ENCODE measurements at regions not wholly inside any gene's neighbourhood (a gene's known extent, or its start where the extent isn't known, plus 50 kb on each side); places are given as distances from the start of the nearest gene placed in this dataset.
"Not testable (repeated sequence)": the region's sequence is repeated elsewhere in the genome, so short reads cannot be mapped to it uniquely, and the experiment has no call there.

DNA sequence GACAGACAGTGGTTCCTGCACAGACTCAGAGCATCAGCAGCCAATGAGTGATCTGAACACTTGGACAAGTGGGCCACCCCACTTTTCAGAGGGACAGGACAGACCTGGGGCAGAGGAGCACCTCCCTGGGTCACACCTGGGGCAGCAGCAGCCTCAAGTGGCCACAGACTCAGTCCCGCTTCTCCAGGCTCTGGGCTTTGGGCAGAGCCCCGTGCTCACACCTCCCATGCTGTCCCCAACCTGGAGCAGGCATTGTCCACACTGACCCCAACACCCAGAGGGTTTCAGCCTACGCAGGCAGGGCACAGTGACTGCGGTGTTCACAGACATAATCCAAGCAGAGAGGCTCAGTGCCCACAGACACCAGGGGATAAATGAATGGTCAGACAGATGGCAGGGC, 135.5 kb upstream of the SFSWAP start:
- TF ChIP-seq, protein P1, sequence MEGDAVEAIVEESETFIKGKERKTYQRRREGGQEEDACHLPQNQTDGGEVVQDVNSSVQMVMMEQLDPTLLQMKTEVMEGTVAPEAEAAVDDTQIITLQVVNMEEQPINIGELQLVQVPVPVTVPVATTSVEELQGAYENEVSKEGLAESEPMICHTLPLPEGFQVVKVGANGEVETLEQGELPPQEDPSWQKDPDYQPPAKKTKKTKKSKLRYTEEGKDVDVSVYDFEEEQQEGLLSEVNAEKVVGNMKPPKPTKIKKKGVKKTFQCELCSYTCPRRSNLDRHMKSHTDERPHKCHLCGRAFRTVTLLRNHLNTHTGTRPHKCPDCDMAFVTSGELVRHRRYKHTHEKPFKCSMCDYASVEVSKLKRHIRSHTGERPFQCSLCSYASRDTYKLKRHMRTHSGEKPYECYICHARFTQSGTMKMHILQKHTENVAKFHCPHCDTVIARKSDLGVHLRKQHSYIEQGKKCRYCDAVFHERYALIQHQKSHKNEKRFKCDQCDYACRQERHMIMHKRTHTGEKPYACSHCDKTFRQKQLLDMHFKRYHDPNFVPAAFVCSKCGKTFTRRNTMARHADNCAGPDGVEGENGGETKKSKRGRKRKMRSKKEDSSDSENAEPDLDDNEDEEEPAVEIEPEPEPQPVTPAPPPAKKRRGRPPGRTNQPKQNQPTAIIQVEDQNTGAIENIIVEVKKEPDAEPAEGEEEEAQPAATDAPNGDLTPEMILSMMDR (conservative IDR thresholded peaks at IDR 0.05): no peak
- no peak overlapping the region for H3K27ac ChIP-seq

DNA sequence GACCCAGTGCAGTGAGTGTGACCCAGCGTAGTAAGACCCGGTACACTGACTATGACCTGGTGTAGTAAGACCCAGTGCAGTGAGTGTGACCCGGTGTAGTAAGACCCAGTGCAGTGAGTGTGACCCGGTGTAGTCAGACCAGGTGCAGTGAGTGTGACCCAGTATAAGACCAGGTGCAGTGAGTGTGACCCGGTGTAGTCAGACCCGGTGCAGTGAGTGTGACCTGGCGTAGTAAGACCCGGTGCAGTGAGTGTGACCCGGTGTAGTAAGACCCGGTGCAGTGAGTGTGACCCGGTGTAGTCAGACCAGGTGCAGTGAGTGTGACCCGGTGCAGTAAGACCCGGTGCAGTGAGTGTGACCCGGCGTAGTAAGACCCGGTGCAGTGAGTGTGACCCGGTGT, 134.2 kb upstream of the SFSWAP start:
- H3K27ac ChIP-seq: not testable (repeated sequence)

DNA sequence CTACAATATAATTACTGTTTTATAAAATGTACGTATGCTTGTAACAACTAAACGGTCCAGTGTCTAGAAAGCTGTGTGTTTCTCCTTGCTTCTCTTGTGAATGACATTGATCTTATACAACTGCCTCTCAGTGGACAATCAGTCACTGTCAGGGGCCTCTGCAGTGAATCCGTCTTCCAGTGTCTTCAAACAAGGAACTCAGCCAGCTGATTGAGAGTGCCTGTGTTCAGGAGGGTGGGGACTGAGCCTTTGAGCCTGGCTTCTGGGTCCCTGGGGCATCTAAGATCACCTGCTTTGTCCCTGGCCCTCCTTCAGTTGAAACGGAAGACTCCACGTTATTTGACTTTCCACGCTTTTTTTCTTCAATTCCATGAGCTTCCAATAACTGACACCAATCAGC, 133.1 kb upstream of the SFSWAP start:
- no peak overlapping the region for H3K27ac ChIP-seq
- TF ChIP-seq, protein P1 (conservative IDR thresholded peaks at IDR 0.05): no peak

DNA sequence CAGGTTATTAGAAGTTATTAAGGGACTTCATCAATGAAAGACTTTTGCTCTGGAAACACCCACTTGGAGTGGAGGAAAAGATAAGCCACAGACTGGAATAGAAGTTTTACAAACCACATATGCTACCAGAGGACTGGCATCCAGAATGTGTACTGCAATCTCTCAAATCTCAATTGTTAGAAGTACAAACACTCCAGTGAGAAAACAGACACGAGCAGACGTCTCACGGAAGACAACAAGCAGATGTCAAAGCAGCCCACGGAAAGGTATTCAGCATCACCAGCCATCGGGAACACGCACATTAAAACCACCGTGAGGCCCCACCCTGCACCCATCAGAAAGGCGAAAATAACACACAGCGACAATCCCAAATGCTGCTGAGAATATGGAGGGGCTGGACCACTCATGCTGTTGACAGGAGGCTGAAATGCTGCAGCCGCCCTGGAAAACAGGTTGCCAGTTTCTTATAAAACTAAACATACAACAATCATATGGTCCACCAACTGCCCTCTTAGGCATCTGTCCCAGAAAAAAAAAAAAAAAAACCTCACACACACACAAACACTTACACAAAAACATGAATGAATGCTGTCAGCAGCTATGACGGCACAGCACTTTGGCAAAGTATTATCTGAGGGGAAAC, 131.9 kb upstream of the SFSWAP start:
- TF ChIP-seq, protein P1 (conservative IDR thresholded peaks at IDR 0.05): no peak
- H3K27ac ChIP-seq: no peak overlapping the region

DNA sequence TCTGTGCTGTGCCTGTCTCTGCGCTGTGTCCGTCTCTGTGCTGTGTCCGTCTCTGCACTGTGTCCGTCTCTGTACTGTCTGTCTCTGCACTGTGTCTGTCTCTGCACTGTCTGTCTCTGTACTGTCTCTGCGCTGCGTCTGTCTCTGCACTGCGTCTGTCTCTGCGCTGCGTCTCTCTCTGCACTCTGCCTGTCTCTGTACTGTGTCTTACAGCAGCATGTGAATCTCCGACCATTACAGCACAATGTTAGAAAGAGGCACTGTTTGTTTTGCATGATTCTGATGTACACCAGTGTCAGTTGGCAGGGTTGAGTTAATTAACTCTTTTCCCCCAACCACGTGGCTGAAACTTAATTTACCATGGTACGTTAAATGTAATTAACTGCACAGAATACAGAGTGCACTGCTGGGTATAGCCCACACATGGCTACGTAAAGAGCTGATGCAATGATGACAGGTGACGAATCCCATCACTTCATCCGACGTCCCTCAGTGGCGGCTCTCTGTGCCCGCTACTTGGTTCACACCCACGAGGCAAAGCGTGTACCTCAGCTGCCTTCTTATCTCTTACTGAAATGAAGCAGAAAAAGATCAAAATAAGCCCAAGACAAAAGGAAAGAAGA, 127.7 kb upstream of the SFSWAP start:
- TF ChIP-seq, protein P1 (conservative IDR thresholded peaks at IDR 0.05): no peak
- no peak overlapping the region for H3K27ac ChIP-seq

DNA sequence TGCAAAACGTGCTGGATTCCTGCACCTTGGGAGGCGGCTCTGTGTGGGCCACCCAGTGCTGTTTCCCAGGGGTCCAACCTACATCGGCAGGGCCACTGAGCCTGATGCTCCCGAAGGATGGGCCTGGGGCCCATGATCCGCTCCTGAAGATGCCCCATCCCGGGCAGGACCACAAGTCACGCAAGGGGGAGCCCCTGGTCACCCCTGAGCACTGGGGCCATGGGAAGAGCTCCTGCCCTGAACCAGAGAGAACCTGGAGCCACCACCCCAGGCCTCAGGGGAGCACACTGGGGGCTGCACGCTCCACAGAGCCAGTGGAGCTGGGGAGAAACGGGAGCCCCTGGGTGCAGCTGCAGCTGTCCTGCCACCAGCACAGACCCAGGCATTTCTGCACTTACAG, 124.6 kb upstream of the SFSWAP start:
- TF ChIP-seq, protein P1 (conservative IDR thresholded peaks at IDR 0.05): no peak
- H3K27ac ChIP-seq: no peak overlapping the region

DNA sequence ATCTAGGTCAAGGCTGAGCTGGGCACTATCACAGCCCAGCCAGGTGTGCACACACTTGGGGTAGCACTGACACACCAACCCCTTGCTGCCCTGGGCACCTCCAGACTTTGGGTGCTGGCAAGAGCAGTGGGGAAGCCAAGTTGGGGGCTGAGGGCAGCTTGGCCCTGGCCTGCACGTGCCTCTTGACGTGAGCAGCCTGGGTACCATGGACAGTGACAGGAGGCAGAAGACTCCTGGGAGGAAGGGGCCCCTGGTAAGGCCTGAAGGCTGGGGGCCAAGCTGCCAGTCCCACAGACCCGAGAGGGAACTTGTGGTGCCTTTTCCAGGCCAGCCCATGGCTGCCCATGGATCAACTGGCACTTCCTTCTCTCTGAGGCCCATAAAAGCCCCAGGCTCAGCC, 124.1 kb upstream of the SFSWAP start:
- H3K27ac ChIP-seq: no peak overlapping the region
- TF ChIP-seq, protein P1 (conservative IDR thresholded peaks at IDR 0.05): no peak

DNA sequence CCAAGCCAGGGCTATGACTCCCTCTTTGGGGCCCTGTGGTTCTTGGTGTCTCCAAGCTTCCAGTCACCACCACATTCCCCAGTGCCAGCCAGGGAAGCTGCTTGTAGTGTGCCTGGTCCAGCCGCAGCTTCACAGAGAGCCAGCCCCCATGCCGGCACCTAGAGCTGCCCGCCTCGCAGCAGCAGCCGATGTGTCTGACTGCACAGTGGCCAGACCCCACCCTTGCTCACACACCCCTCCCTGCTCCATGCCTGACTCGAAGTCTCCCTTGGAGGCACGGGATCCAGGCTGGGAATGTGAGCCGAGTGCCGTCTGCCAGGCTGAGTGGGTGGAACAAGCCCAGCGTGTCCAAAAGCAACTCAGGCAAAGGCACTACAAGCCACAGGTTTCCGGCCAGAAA, 123.3 kb upstream of the SFSWAP start:
- H3K27ac ChIP-seq: no peak overlapping the region
- TF ChIP-seq, protein P1 (conservative IDR thresholded peaks at IDR 0.05): no peak

Measured in VCaP (cell line).